IMR-90 (cell line): ENCODE measurements at regions not wholly inside any gene's neighbourhood (a gene's known extent, or its start where the extent isn't known, plus 50 kb on each side); places are given as distances from the start of the nearest gene placed in this dataset.

Experiments used
- ATAC-seq: fragments of 200-7000 bp; cut with Tn5 transposase; 2 replicates; pipeline ENCODE4 v1.9.1; 2020; ENCODE audit warnings: low read depth, mild to moderate bottlenecking, moderate library complexity
- BruUV-seq: library from RNA; stranded (reverse); fragments of 400-500 nt; replicated peaks from 2 replicates; lab custom pipeline; 2021; lab: Mats Ljungman, UMichigan
- CTCF ChIA-PET: fragments of 300-600 bp; formaldehyde crosslinking; extraction: SDS; loops from one replicate; lab custom pipeline; 2021; ENCODE audit warnings: antibody characterized with exemption; lab: Yijun Ruan, JAX
- POLR2A ChIA-PET: fragments of 300-600 bp; sonication (Branson Sonifier 250); formaldehyde crosslinking; loops from one replicate; lab custom pipeline; 2022; ENCODE audit warnings: antibody characterized with exemption; ENCODE audit not compliant: unreplicated experiment; lab: Charles Lee
- DNase-seq: peaks from one replicate; pipeline ENCODE4 v3.0.0; 2013
- H2AFZ ChIP-seq: replicated peaks from 2 replicates; pipeline ENCODE3; 2013; ENCODE audit warnings: low read length, mild to moderate bottlenecking; ENCODE audit not compliant: poor library complexity
- H2AK5ac ChIP-seq: 2 replicates; pipeline ENCODE4 v1.6.1; 2013; ENCODE audit warnings: low read depth, low read length, inconsistent platforms
- H2AK9ac ChIP-seq: replicated peaks from 2 replicates; pipeline ENCODE3; 2013; ENCODE audit warnings: mild to moderate bottlenecking, low read depth, low read length, moderate library complexity; ENCODE audit not compliant: poor library complexity
- H2BK120ac ChIP-seq: 2 replicates; pipeline ENCODE4 v1.6.1; 2013; ENCODE audit warnings: low read depth, low read length, inconsistent platforms
- H2BK15ac ChIP-seq: 3 replicates; pipeline ENCODE4 v1.6.1; 2013; ENCODE audit warnings: low read depth, low read length, inconsistent platforms
- H2BK20ac ChIP-seq: 2 replicates; pipeline ENCODE4 v1.6.1; 2013; ENCODE audit warnings: low read depth, mild to moderate bottlenecking, inconsistent platforms, low read length, moderate library complexity
- H2BK5ac ChIP-seq: 2 replicates; pipeline ENCODE4 v1.6.1; 2013; ENCODE audit warnings: mild to moderate bottlenecking, low read depth, low read length, inconsistent platforms; ENCODE audit not compliant: poor library complexity, severe bottlenecking
- H3K14ac ChIP-seq: replicated peaks from 2 replicates; pipeline ENCODE4 v1.6.1; 2013; ENCODE audit warnings: low read depth, low read length, inconsistent platforms
- H3K18ac ChIP-seq: 2 replicates; pipeline ENCODE4 v1.6.1; 2013; ENCODE audit warnings: low read depth, low read length, control low read depth
- H3K23ac ChIP-seq: 2 replicates; pipeline ENCODE4 v1.6.1; 2013; ENCODE audit warnings: low read depth, low read length, inconsistent platforms
- H3K27ac ChIP-seq: 2 replicates; pipeline ENCODE4 v1.5.1; 2013; ENCODE audit warnings: mild to moderate bottlenecking, control low read depth, low read length; ENCODE audit not compliant: insufficient read depth
- H3K27me3 ChIP-seq: 2 replicates; pipeline ENCODE4 v1.6.1; 2013; ENCODE audit warnings: low read length; ENCODE audit not compliant: control insufficient read depth, insufficient read depth
- H3K36me3 ChIP-seq: 2 replicates; pipeline ENCODE4 v1.6.1; 2013; ENCODE audit warnings: low read length, mixed read lengths; ENCODE audit not compliant: control insufficient read depth, insufficient read depth
- H3K4ac ChIP-seq: 2 replicates; pipeline ENCODE4 v1.6.1; 2013; ENCODE audit warnings: low read depth, low read length, inconsistent platforms
- H3K4me1 ChIP-seq: 2 replicates; pipeline ENCODE4 v1.6.1; 2013; ENCODE audit warnings: low read length, mixed read lengths; ENCODE audit not compliant: control insufficient read depth, insufficient read depth
- H3K4me2 ChIP-seq: 2 replicates; pipeline ENCODE4 v1.6.1; 2013; ENCODE audit warnings: low read depth, mild to moderate bottlenecking, control low read depth, low read length, moderate library complexity
- H3K4me3 ChIP-seq: 2 replicates; pipeline ENCODE4 v1.5.1; 2013; ENCODE audit warnings: low read depth, mild to moderate bottlenecking, control low read depth, low read length, moderate library complexity; ENCODE audit not compliant: insufficient read depth
- H3K56ac ChIP-seq: 2 replicates; pipeline ENCODE4 v1.6.1; 2013; ENCODE audit warnings: low read length, inconsistent platforms; ENCODE audit not compliant: insufficient read depth; ENCODE audit errors: extremely low read depth
- H3K79me1 ChIP-seq, 2 experiments: 2 replicates each; pipeline ENCODE4 v1.6.1; 2013; ENCODE audit warnings: low read length in 2 of 2, inconsistent platforms in 1 of 2, low read depth in 1 of 2
- H3K9ac ChIP-seq: 2 replicates; pipeline ENCODE4 v1.6.1; 2013; ENCODE audit warnings: low read depth, low read length, control low read depth
- H3K9me1 ChIP-seq: 2 replicates; pipeline ENCODE4 v1.6.1; 2013; ENCODE audit warnings: low read length, inconsistent platforms; ENCODE audit not compliant: insufficient read depth
- H3K9me3 ChIP-seq: 2 replicates; pipeline ENCODE4 v1.6.1; 2013; ENCODE audit warnings: low read length; ENCODE audit not compliant: control insufficient read depth, insufficient read depth
- H4K20me1 ChIP-seq: 2 replicates; pipeline ENCODE4 v1.6.1; 2013; ENCODE audit warnings: low read length, inconsistent platforms; ENCODE audit not compliant: insufficient read depth
- H4K5ac ChIP-seq: 2 replicates; pipeline ENCODE4 v1.6.1; 2013; ENCODE audit warnings: mild to moderate bottlenecking, low read depth, low read length, control low read depth
- H4K8ac ChIP-seq, 2 experiments: 2 replicates each; pipeline ENCODE4 v1.6.1; 2013; ENCODE audit warnings: low read depth in 2 of 2, low read length in 2 of 2, control low read depth in 1 of 2, inconsistent platforms in 1 of 2
- H4K91ac ChIP-seq: 2 replicates; pipeline ENCODE4 v1.6.1; 2013; ENCODE audit warnings: low read depth, low read length, inconsistent platforms; ENCODE audit not compliant: insufficient read depth
- BHLHE40 ChIP-seq: fragments of 150-350 bp; IDR thresholded peaks from 2 replicates; pipeline ENCODE4 v1.6.1; 2016; ENCODE audit warnings: mild to moderate bottlenecking, low read depth, low read length
- CEBPB ChIP-seq: IDR thresholded peaks from 2 replicates; pipeline ENCODE4 v1.6.1; 2012; ENCODE audit warnings: low read depth, low read length, improper control_type of control experiment
- ELK1 ChIP-seq: fragments of 150-350 bp; IDR thresholded peaks from 2 replicates; pipeline ENCODE4 v1.6.1; 2016; ENCODE audit warnings: low read depth, mild to moderate bottlenecking, low read length, moderate library complexity, borderline replicate concordance
- FOS ChIP-seq: fragments of 150-350 bp; IDR thresholded peaks from 2 replicates; pipeline ENCODE4 v1.6.1; 2016; ENCODE audit warnings: low read depth, low read length
- SMC3 ChIP-seq: fragments of 150-350 bp; IDR thresholded peaks from 2 replicates; pipeline ENCODE4 v1.6.1; 2016; ENCODE audit warnings: low read depth, mild to moderate bottlenecking, antibody characterized with exemption, low read length, moderate library complexity
- WGBS, 2 experiments: methylation state at CpG; one replicate each; pipeline versions ENCODE4 v1.1.5 to v1.1.7; 2013; ENCODE audit warnings: missing lambda C conversion rate in 2 of 2; ENCODE audit not compliant: insufficient read length in 1 of 2; ENCODE audit errors: extremely low coverage in 2 of 2; 5-methylcytosine and 5-hydroxymethylcytosine counted together
- dilution Hi-C: fragments of 300-500 bp; cut with HindIII; formaldehyde crosslinking; loops from one replicate; pipeline ENCODE4 v1.14.3; 2018; ENCODE audit warnings: low sequenced_read_pairs; ENCODE audit not compliant: unreplicated experiment
- in situ Hi-C: fragments of 300-500 bp; cut with MboI; formaldehyde crosslinking; loops from 3 replicates; pipeline ENCODE4 v1.14.3; 2019; ENCODE audit warnings: low sequenced_read_pairs, inconsistent platforms, mixed read lengths
- intact Hi-C: fragments of 100-400 bp; cut with micrococcal nuclease; formaldehyde crosslinking; loops from 2 replicates; pipeline ENCODE4 v1.10.0; 2022

- in situ Hi-C loops (no loop called here), intact Hi-C loops (no loop called here), dilution Hi-C loops (no loop called here)
- Histone ChIP-seq H4K8ac (no peak overlapping the region), H3K79me1 (no peaks in the 10 kb centered on the region), H4K20me1 (no peaks in the 10 kb centered on the region), H2AK5ac (no peak overlapping the region), H3K14ac (no peak overlapping the region), H2AK9ac (no peak overlapping the region), H3K9me1 (no peaks in the 10 kb centered on the region), H2AFZ (no peak overlapping the region), H3K36me3 (no peaks in the 10 kb centered on the region), H3K4me1 (no peaks in the 10 kb centered on the region), H3K4ac (no peak overlapping the region), H3K23ac (no peak overlapping the region), H2BK20ac (no peak overlapping the region), H4K91ac (no peak overlapping the region), H3K4me2 (no peak overlapping the region), H3K9ac (no peak overlapping the region), H4K5ac (no peak overlapping the region), H3K9me3 (peaks cover 13% of the 10 kb centered on the region; the same call in 1 of the 2 replicates), H2BK120ac (no peak overlapping the region), H3K27me3 (no peaks in the 10 kb centered on the region), H3K27ac (no peak overlapping the region), H3K4me3 (no peak overlapping the region), H2BK15ac (no peak overlapping the region), H2BK5ac (no peak overlapping the region), H3K56ac (no peak overlapping the region), H3K18ac (no peak overlapping the region)
- ChIA-PET POLR2A (no interaction called here), CTCF (no interaction called here)
- DNase-seq (no peak), ATAC-seq (no peak)
- 60% methylated on average over 1 of the region's 4 CpGs; no CpG with 5 or more reads in 1 of the 2 experiments for WGBS, 2 experiments
- BruUV-seq: no TSS peak
- TF ChIP-seq FOS: no peak
- no peak for TF ChIP-seq BHLHE40
- TF ChIP-seq CEBPB: no peak
- no peak for TF ChIP-seq SMC3
- TF ChIP-seq ELK1: no peak
These were observed 81.8 kb upstream of the MAGEA4 start for GRCh38 chrX:151830911-151831310.
